Liver (tissue), 7 donors: ENCODE measurements at regions not wholly inside any gene's neighbourhood (a gene's known extent, or its start where the extent isn't known, plus 50 kb on each side); places are given as distances from the start of the nearest gene placed in this dataset.

Experiments
- DNase-seq: peaks from one replicate; pipeline ENCODE4 v3.0.0-alpha.2; 2017; ENCODE audit warnings: low spot score
- H3K27ac ChIP-seq, 2 donors: one replicate each; pipeline ENCODE4 v1.7.0; 2013; ENCODE audit warnings: inconsistent platforms in 2 of 2, low read length in 2 of 2, control low read depth in 1 of 2, low read depth in 1 of 2, mild to moderate bottlenecking in 1 of 2
- H3K27me3 ChIP-seq, 4 donors: one replicate each; pipeline versions ENCODE4 v1.6.1 to v1.7.0; 2013; ENCODE audit warnings: low read length in 3 of 4, inconsistent platforms in 1 of 4, mild to moderate bottlenecking in 1 of 4, moderate library complexity in 1 of 4; ENCODE audit not compliant: control insufficient read depth in 4 of 4, insufficient read depth in 4 of 4
- H3K36me3 ChIP-seq, 4 donors: one replicate each; pipeline versions ENCODE4 v1.6.1 to v1.7.0; 2013; ENCODE audit warnings: low read length in 3 of 4, mild to moderate bottlenecking in 3 of 4, low read depth in 1 of 4, moderate library complexity in 1 of 4; ENCODE audit not compliant: control insufficient read depth in 4 of 4, insufficient read depth in 3 of 4
- H3K4me1 ChIP-seq, 4 donors: one replicate each; pipeline versions ENCODE4 v1.6.1 to v1.7.0; 2013; ENCODE audit warnings: low read length in 3 of 4, mild to moderate bottlenecking in 3 of 4, moderate library complexity in 1 of 4; ENCODE audit not compliant: control insufficient read depth in 4 of 4, insufficient read depth in 4 of 4
- H3K4me3 ChIP-seq, 3 donors: one replicate each; pipeline versions ENCODE4 v1.6.1 to v1.7.0; 2013; ENCODE audit warnings: low read length in 3 of 3, control low read depth in 1 of 3, low read depth in 1 of 3, mild to moderate bottlenecking in 1 of 3
- H3K9ac ChIP-seq, 2 donors: one replicate each; pipeline ENCODE4 v1.7.0; 2013; ENCODE audit warnings: low read length in 2 of 2, mild to moderate bottlenecking in 2 of 2, moderate library complexity in 2 of 2, control low read depth in 1 of 2, low read depth in 1 of 2
- H3K9me3 ChIP-seq, 4 donors: one replicate each; pipeline versions ENCODE4 v1.6.1 to v1.7.0; 2013; ENCODE audit warnings: low read length in 3 of 4; ENCODE audit not compliant: control insufficient read depth in 4 of 4
- ATF3 ChIP-seq: IDR thresholded peaks from 2 replicates; pipeline ENCODE4 v1.6.1; 2016; ENCODE audit warnings: antibody characterized with exemption
- EGR1 ChIP-seq, 2 donors: IDR thresholded peaks; 2 replicates each; pipeline ENCODE4 v1.6.1; 2016 to 2018; ENCODE audit warnings: antibody characterized with exemption in 2 of 2, low read depth in 2 of 2
- FOXA2 ChIP-seq: IDR thresholded peaks from 2 replicates; pipeline ENCODE4 v1.6.1; 2016; ENCODE audit warnings: antibody characterized with exemption
- GABPA ChIP-seq, 2 donors: IDR thresholded peaks in 1 of 2; conservative IDR thresholded peaks in 1 of 2; 2 replicates each; pipeline ENCODE4 v1.6.1; 2016; ENCODE audit warnings: antibody characterized with exemption in 2 of 2, mild to moderate bottlenecking in 1 of 2, moderate library complexity in 1 of 2
- HNF4G ChIP-seq: IDR thresholded peaks from 2 replicates; pipeline ENCODE4 v1.6.1; 2016; ENCODE audit warnings: antibody characterized with exemption
- JUND ChIP-seq, 2 donors: IDR thresholded peaks; 2 replicates each; pipeline ENCODE4 v1.6.1; 2016; ENCODE audit warnings: antibody characterized with exemption in 2 of 2
- MAX ChIP-seq: IDR thresholded peaks from 2 replicates; pipeline ENCODE4 v1.6.1; 2016; ENCODE audit warnings: antibody characterized with exemption
- NR2F2 ChIP-seq: IDR thresholded peaks from 2 replicates; pipeline ENCODE4 v1.6.1; 2016; ENCODE audit warnings: antibody characterized with exemption
- RAD21 ChIP-seq, 2 donors: IDR thresholded peaks; 2 replicates each; pipeline ENCODE4 v1.6.1; 2016; ENCODE audit warnings: antibody characterized with exemption in 2 of 2, mild to moderate bottlenecking in 2 of 2
- REST ChIP-seq: IDR thresholded peaks from 2 replicates; pipeline ENCODE4 v1.6.1; 2016; ENCODE audit warnings: antibody characterized with exemption, mild to moderate bottlenecking
- RXRA ChIP-seq, 2 donors: IDR thresholded peaks; 2 replicates each; pipeline ENCODE4 v1.6.1; 2017 to 2018; ENCODE audit warnings: antibody characterized with exemption in 2 of 2, mild to moderate bottlenecking in 1 of 2
- SP1 ChIP-seq: IDR thresholded peaks from 2 replicates; pipeline ENCODE4 v1.6.1; 2018; ENCODE audit warnings: antibody characterized with exemption, mild to moderate bottlenecking
- TAF1 ChIP-seq: conservative IDR thresholded peaks from 2 replicates; pipeline ENCODE4 v1.6.1; 2016; ENCODE audit warnings: antibody characterized with exemption, mild to moderate bottlenecking
- ZBTB33 ChIP-seq: IDR thresholded peaks from 2 replicates; pipeline ENCODE4 v1.6.1; 2016; ENCODE audit warnings: antibody characterized with exemption
- WGBS: extraction: QIAGEN DNeasy Blood & Tissue Kit; methylation state at CpG from one replicate; pipeline ENCODE4 v1.1.7; 2013; 5-methylcytosine and 5-hydroxymethylcytosine counted together
- donor health status: healthy.
- donor health status: healthy.
- donor health status: healthy.
- donor health status: healthy.

GRCh38 chr4:4945829-4946228 is 73.4 kb downstream of the CYTL1 start:
- no peaks in the 10 kb centered on the region for H3K27me3 ChIP-seq
- 76% methylated on average over 1 of the region's 1 CpG for WGBS
- no peak overlapping the region for H3K27ac ChIP-seq
- DNase-seq, result no peak
- TF ChIP-seq SP1 (no peak), MAX (no peak), ZBTB33 (no peak), JUND (IDR thresholded peaks at IDR 0.05) (no peak), RAD21 (IDR thresholded peaks at IDR 0.05) (no peak), NR2F2 (no peak), ATF3 (no peak), RXRA (IDR thresholded peaks at IDR 0.05) (no peak), TAF1 (no peak)
- H3K36me3 ChIP-seq, result no peaks in the 10 kb centered on the region
- no peaks in the 10 kb centered on the region for H3K4me1 ChIP-seq
- no peaks in the 10 kb centered on the region for H3K9me3 ChIP-seq
- H3K4me3 ChIP-seq, result no peak overlapping the region
- H3K9ac ChIP-seq, result no peak overlapping the region

GRCh38 chr4:4946416-4946815 is 72.8 kb downstream of the CYTL1 start:
- no peak for TF ChIP-seq EGR1 (IDR thresholded peaks at IDR 0.05; ENCODE audit: low read depth in 2 of 2)
- Histone ChIP-seq H3K9me3 (no peaks in the 10 kb centered on the region), H3K4me1 (no peaks in the 10 kb centered on the region), H3K27ac (no peak overlapping the region), H3K36me3 (no peaks in the 10 kb centered on the region), H3K4me3 (no peak overlapping the region), H3K9ac (no peak overlapping the region), H3K27me3 (no peaks in the 10 kb centered on the region)
- 71% methylated on average over 6 of the region's 6 CpGs for WGBS
- no peak for DNase-seq

GRCh38 chr4:4947721-4948120 is 71.5 kb downstream of the CYTL1 start:
- Histone ChIP-seq H3K27me3 (no peaks in the 10 kb centered on the region), H3K9me3 (no peaks in the 10 kb centered on the region), H3K4me3 (no peak overlapping the region), H3K27ac (no peak overlapping the region), H3K36me3 (no peaks in the 10 kb centered on the region), H3K9ac (no peak overlapping the region), H3K4me1 (no peaks in the 10 kb centered on the region)
- TF ChIP-seq RXRA (IDR thresholded peaks at IDR 0.05) (no peak), NR2F2 (no peak), EGR1 (IDR thresholded peaks at IDR 0.05; ENCODE audit: low read depth in 2 of 2) (no peak), GABPA (IDR thresholded peaks at IDR 0.05 in 1 of 2, conservative IDR thresholded peaks at IDR 0.05 in 1 of 2) (no peak), FOXA2 (no peak), REST (no peak), HNF4G (no peak), SP1 (no peak)
- DNase-seq, result no peak
- 83% methylated on average over 5 of the region's 5 CpGs for WGBS
